ENCODE measurements at regions not wholly inside any gene's neighbourhood (a gene's known extent, or its start where the extent isn't known, plus 50 kb on each side); places are given as distances from the start of the nearest gene placed in this dataset.

- CTCF ChIA-PET, result interaction anchor here (1.0 to 1.3 kb wide), 2 partner anchors 17 to 591 kb away, joined by 3 read pairs; no protein-coding TSS in a partner anchor
- no peak for DNase-seq (ENCODE audit: low read depth, low spot score)
- TF ChIP-seq PAX8 (IDR thresholded peaks at IDR 0.05) (no peak), BCL3 (IDR thresholded peaks at IDR 0.05; ENCODE audit: borderline replicate concordance, insufficient read depth, low read depth, low read length, poor library complexity, severe bottlenecking) (no peak), JUND (IDR thresholded peaks at IDR 0.05; ENCODE audit: low read depth, low read length) (no peak), DPF2 (IDR thresholded peaks at IDR 0.05) (no peak), NRF1 (conservative IDR thresholded peaks at IDR 0.05; ENCODE audit: low read depth, low read length) (no peak), NKRF (conservative IDR thresholded peaks at IDR 0.05) (no peak), SMAD1 (IDR thresholded peaks at IDR 0.05; ENCODE audit: low read depth, partially characterized antibody) (no peak), MYC (IDR thresholded peaks at IDR 0.05; ENCODE audit: insufficient read depth, insufficient read length, insufficient replicate concordance, low read length, severe bottlenecking) (no peak), IRF4 (IDR thresholded peaks at IDR 0.05; ENCODE audit: low read depth, low read length) (no peak), HCFC1 (IDR thresholded peaks at IDR 0.05; ENCODE audit: low read length) (no peak), ATF7 (IDR thresholded peaks at IDR 0.05; ENCODE audit: low read depth) (no peak), CHD4 (IDR thresholded peaks at IDR 0.05) (no peak), MAX (IDR thresholded peaks at IDR 0.05; ENCODE audit: low read depth, low read length) (no peak), EP300 (IDR thresholded peaks at IDR 0.05; ENCODE audit: borderline replicate concordance in 1 of 2, control insufficient read depth in 1 of 2, low read depth in 2 of 2, low read length in 2 of 2) (no peak)
- TF ChIP-seq, protein P1, sequence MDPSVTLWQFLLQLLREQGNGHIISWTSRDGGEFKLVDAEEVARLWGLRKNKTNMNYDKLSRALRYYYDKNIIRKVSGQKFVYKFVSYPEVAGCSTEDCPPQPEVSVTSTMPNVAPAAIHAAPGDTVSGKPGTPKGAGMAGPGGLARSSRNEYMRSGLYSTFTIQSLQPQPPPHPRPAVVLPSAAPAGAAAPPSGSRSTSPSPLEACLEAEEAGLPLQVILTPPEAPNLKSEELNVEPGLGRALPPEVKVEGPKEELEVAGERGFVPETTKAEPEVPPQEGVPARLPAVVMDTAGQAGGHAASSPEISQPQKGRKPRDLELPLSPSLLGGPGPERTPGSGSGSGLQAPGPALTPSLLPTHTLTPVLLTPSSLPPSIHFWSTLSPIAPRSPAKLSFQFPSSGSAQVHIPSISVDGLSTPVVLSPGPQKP (IDR thresholded peaks at IDR 0.05; ENCODE audit: low read depth, low read length), result no peak
- TF ChIP-seq, protein P2, sequence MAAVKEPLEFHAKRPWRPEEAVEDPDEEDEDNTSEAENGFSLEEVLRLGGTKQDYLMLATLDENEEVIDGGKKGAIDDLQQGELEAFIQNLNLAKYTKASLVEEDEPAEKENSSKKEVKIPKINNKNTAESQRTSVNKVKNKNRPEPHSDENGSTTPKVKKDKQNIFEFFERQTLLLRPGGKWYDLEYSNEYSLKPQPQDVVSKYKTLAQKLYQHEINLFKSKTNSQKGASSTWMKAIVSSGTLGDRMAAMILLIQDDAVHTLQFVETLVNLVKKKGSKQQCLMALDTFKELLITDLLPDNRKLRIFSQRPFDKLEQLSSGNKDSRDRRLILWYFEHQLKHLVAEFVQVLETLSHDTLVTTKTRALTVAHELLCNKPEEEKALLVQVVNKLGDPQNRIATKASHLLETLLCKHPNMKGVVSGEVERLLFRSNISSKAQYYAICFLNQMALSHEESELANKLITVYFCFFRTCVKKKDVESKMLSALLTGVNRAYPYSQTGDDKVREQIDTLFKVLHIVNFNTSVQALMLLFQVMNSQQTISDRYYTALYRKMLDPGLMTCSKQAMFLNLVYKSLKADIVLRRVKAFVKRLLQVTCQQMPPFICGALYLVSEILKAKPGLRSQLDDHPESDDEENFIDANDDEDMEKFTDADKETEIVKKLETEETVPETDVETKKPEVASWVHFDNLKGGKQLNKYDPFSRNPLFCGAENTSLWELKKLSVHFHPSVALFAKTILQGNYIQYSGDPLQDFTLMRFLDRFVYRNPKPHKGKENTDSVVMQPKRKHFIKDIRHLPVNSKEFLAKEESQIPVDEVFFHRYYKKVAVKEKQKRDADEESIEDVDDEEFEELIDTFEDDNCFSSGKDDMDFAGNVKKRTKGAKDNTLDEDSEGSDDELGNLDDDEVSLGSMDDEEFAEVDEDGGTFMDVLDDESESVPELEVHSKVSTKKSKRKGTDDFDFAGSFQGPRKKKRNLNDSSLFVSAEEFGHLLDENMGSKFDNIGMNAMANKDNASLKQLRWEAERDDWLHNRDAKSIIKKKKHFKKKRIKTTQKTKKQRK (IDR thresholded peaks at IDR 0.05; ENCODE audit: low read depth, low read length), result no peak
- Histone ChIP-seq H3K36me3 (ENCODE audit: control insufficient read depth in 2 of 2, insufficient read depth in 2 of 2, low read length in 1 of 2) (no peaks in the 10 kb centered on the region), H3K4me1 (ENCODE audit: control insufficient read depth, insufficient read depth, low read length) (no peaks in the 10 kb centered on the region), H2AFZ (ENCODE audit: control insufficient read depth, low read depth, low read length) (no peak overlapping the region), H3K27ac (ENCODE audit: control insufficient read depth, insufficient read depth) (no peak overlapping the region), H4K20me1 (ENCODE audit: control insufficient read depth, insufficient read depth) (no peaks in the 10 kb centered on the region), H3K9ac (ENCODE audit: control insufficient read depth, insufficient read depth, low read length) (no peak overlapping the region), H3K27me3 (replicated peaks in 1 of 2; ENCODE audit: control insufficient read depth in 2 of 2, insufficient read depth in 2 of 2, low read length in 1 of 2) (peaks cover 3 to 4% of the 10 kb centered on the region in 2 experiments; a peak in 2 of 4 replicates), H3K79me2 (ENCODE audit: control insufficient read depth, insufficient read depth, low read length) (no peaks in the 10 kb centered on the region), H3K4me3 (no peak overlapping the region), H3K9me3 (replicated peaks; ENCODE audit: control insufficient read depth, insufficient read depth, low read length) (no peaks in the 10 kb centered on the region; the same call in 2 of the 3 replicates), H3K4me2 (ENCODE audit: control insufficient read depth, insufficient read depth) (no peak overlapping the region)
- 49% methylated on average over 6 of the region's 6 CpGs for WGBS (ENCODE audit: insufficient coverage, insufficient replicate concordance, low lambda C conversion rate, missing lambda C conversion rate)
- BruUV-seq (replicated peaks), result no TSS peak
- in situ Hi-C loops (cut with MboI) (no loop called here), intact Hi-C loops (cut with micrococcal nuclease; ENCODE audit: unreplicated experiment) (loop anchor here (10.0 kb wide), 1 partner anchor 592 kb away; no protein-coding TSS in a partner anchor)
- SMC1A ChIA-PET (ENCODE audit: uncharacterized antibody, unreplicated experiment), result no interaction called here
- no peak for FAIRE-seq
- POLR2A ChIA-PET, result no interaction called here
- RAD21 ChIA-PET (ENCODE audit: unreplicated experiment), result no interaction called here
- ATAC-seq, result no peak
These were observed 76.6 kb downstream of the EMP1 start for GRCh38 chr12:13273097-13273496.

Measured in GM12878 (cell line).